HCT116 (cell line): ENCODE measurements at regions not wholly inside any gene's neighbourhood (a gene's known extent, or its start where the extent isn't known, plus 50 kb on each side); places are given as distances from the start of the nearest gene placed in this dataset.

Experiments
- CTCF ChIP-seq, 3 experiments: fragments of 200-600 bp in 1 of 3; sonication (generic) in 1 of 3; IDR thresholded peaks in 2 of 3; conservative IDR thresholded peaks in 1 of 3; 2 replicates each; pipeline ENCODE4 v1.5.1; 2012 to 2017; ENCODE audit warnings: low read depth in 2 of 3, low read length in 2 of 3, antibody characterized with exemption in 1 of 3, borderline replicate concordance in 1 of 3, control low read depth in 1 of 3, mild to moderate bottlenecking in 1 of 3, mixed read lengths in 1 of 3, mixed run types in 1 of 3, moderate library complexity in 1 of 3; ENCODE audit not compliant: insufficient read depth in 1 of 3
- EGR1 ChIP-seq: IDR thresholded peaks from 2 replicates; pipeline ENCODE4 v1.6.1; 2012; ENCODE audit warnings: low read depth
- FOSL1 ChIP-seq: IDR thresholded peaks from 2 replicates; pipeline ENCODE4 v1.6.1; 2012; ENCODE audit warnings: low read depth
- JUND ChIP-seq: IDR thresholded peaks from 2 replicates; pipeline ENCODE4 v1.6.1; 2012
- POLR2A ChIP-seq: IDR thresholded peaks from 2 replicates; pipeline ENCODE4 v1.7.0; 2011; ENCODE audit warnings: borderline replicate concordance; ENCODE audit not compliant: insufficient read depth, insufficient read length; ENCODE audit errors: extremely low read depth
- POLR2AphosphoS5 ChIP-seq: IDR thresholded peaks from 2 replicates; pipeline ENCODE4 v1.6.1; 2011; ENCODE audit warnings: mild to moderate bottlenecking, low read depth, low read length, moderate library complexity
- RAD21 ChIP-seq: IDR thresholded peaks from 2 replicates; pipeline ENCODE4 v1.6.1; 2012; ENCODE audit warnings: low read depth, mild to moderate bottlenecking
- REST ChIP-seq: IDR thresholded peaks from 2 replicates; pipeline ENCODE4 v1.6.1; 2012; ENCODE audit warnings: low read depth
- SP1 ChIP-seq: IDR thresholded peaks from 2 replicates; pipeline ENCODE4 v1.6.1; 2012; ENCODE audit warnings: low read depth
- YY1 ChIP-seq: IDR thresholded peaks from 2 replicates; pipeline ENCODE4 v1.6.1; 2011; ENCODE audit warnings: low read length, low read depth, moderate library complexity, mild to moderate bottlenecking; ENCODE audit not compliant: insufficient replicate concordance; ENCODE audit errors: extremely low read depth
- ZFX ChIP-seq: fragments of 450-650 bp; IDR thresholded peaks from 2 replicates; pipeline ENCODE4 v1.6.1; 2017
- TF ChIP-seq, protein P1 (sequence below): IDR thresholded peaks from 2 replicates; pipeline ENCODE4 v1.6.1; 2012

GRCh38 chr1:168834225-168834872 lies 105.3 kb upstream of the DPT start:
- TF ChIP-seq CTCF (IDR thresholded peaks at IDR 0.05 in 2 of 3, conservative IDR thresholded peaks at IDR 0.05 in 1 of 3; ENCODE audit: borderline replicate concordance in 1 of 3, insufficient read depth in 1 of 3, low read depth in 2 of 3, low read length in 2 of 3): no peak
- no peak for TF ChIP-seq JUND
- TF ChIP-seq ZFX: no peak
- TF ChIP-seq POLR2AphosphoS5: no peak
- no peak for TF ChIP-seq SP1
- TF ChIP-seq FOSL1: no peak
- TF ChIP-seq, protein P1, sequence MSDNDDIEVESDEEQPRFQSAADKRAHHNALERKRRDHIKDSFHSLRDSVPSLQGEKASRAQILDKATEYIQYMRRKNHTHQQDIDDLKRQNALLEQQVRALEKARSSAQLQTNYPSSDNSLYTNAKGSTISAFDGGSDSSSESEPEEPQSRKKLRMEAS: no peak
- TF ChIP-seq RAD21: no peak
- TF ChIP-seq POLR2A: no peak
- TF ChIP-seq EGR1: no peak
- no peak for TF ChIP-seq REST
- TF ChIP-seq YY1: no peak
